Stimulated activated CD4-positive, alpha-beta T cell treated with anti-CD3 and anti-CD28 coated beads, Interleukin-4, amount 100 ng/mL, for 1 hour (primary cell): ENCODE measurements at regions not wholly inside any gene's neighbourhood (a gene's known extent, or its start where the extent isn't known, plus 50 kb on each side); places are given as distances from the start of the nearest gene placed in this dataset.

Experiments used
- DNase-seq: peaks from one replicate; pipeline ENCODE4 v3.0.0-alpha.2; 2020

DNA sequence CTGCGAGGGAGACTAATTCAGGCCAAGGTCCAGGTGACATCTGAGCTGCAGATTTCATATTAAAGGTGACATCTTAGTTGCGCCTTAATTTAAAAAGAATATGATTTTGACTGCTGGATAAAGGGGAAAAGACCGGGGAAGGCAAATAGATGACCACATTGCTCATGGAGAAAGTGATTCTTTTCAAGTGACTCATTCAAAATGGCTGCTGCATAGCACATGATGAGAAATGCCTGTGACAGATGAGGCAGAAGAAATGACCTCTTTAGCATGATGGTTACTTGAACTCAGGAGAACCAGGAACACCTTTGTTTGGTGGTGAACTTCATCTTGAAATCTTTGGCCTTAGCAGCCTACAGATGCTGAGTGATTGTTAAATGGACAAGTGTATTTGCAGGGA lies 385.8 kb upstream of the TRIB2 start:
- no peak for DNase-seq

DNA sequence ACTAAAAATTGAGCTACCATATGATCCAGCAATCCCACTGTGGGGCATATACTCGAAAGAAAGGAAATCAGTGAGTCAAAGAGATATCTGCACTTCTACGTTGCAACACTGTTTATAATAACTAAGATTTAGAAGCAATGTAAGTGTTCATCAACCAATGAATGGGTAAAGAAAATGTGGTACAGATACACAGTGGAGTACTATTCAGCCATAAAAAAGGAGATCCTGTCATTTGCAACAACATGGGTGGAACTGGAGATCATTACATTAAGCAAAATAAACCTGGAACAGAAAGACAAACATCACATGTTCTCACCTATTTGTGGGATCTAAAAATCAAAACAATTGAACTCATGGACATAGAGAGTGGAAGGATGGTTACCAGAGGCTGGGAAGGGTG lies 385.0 kb upstream of the TRIB2 start:
- DNase-seq = no peak

DNA sequence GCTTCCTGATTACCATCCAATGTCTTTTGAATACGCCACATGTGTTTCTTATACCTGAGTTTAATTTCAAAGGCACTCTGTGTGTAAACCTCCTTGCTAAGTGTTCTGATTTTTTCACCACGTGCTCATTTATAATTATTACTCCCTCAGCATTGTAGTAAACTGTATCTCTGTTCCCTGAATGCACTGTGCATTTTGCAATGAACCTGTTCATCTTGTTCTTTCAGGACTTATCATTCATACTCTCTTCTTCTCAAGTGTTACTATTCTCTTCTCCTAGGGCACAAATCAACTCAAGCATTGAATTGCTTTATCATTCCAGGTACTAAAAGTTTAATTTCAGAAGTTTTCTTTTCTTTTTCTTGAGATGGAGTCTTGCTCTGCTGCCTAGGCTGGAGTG lies 383.4 kb upstream of the TRIB2 start:
- DNase-seq = no peak

GRCh38 chr2:12334412-12334966 lies 382.2 kb upstream of the TRIB2 start:
- DNase-seq = no peak

- DNase-seq = no peak
These were observed 381.6 kb upstream of the TRIB2 start for GRCh38 chr2:12335131-12335530.

DNA sequence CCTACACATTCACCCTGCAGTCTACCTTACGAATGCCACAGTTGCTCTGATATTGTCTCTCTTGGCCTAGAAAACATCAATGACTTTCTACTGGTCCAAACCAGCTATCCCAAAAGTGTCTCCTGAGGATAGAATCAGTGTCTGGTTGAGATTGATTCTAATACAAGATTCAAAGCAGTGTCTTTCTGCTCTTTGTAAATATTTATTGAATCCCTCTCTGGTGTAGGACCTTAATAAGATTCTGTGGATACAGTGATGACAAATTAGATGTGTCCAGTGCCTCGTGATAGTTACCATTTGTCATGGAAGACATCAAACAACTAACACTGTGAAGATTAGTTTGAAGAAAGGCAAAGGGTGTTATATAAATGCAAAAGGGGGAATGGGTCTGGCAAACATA lies 380.7 kb upstream of the TRIB2 start:
- DNase-seq = no peak

GRCh38 chr2:12338946-12339697 lies 377.6 kb upstream of the TRIB2 start:
- no peak for DNase-seq

GRCh38 chr2:12340164-12340563 lies 376.6 kb upstream of the TRIB2 start:
- DNase-seq = no peak

- DNase-seq = no peak
These were observed 375.5 kb upstream of the TRIB2 start for GRCh38 chr2:12341215-12341614.

DNA sequence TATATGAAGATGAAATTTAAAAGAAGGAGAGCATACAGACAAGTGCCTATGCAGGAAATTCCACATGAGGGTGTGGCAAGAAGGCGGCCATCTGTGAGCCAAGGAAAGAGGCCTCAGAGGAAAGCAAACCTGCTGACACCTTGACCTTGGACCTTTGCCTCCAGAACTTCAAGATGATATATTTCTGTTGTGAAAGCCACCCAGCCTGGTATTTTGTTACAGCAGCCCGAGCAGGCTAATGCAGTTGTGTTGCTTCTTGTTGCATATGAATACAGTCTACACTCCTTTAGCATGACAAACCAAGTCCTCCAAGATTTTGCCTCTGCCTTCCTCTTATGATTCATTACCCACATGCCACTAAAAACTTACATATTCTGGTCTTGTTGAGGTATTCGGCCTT lies 374.8 kb upstream of the TRIB2 start:
- DNase-seq = no peak

GRCh38 chr2:12343141-12343540 lies 373.6 kb upstream of the TRIB2 start:
- DNase-seq = no peak

GRCh38 chr2:12347066-12347493 lies 369.7 kb upstream of the TRIB2 start:
- DNase-seq = no peak

- DNase-seq = no peak
These were observed 368.5 kb upstream of the TRIB2 start for GRCh38 chr2:12348216-12348615.

- no peak for DNase-seq
These were observed 365.9 kb upstream of the TRIB2 start for GRCh38 chr2:12350821-12351220.

DNA sequence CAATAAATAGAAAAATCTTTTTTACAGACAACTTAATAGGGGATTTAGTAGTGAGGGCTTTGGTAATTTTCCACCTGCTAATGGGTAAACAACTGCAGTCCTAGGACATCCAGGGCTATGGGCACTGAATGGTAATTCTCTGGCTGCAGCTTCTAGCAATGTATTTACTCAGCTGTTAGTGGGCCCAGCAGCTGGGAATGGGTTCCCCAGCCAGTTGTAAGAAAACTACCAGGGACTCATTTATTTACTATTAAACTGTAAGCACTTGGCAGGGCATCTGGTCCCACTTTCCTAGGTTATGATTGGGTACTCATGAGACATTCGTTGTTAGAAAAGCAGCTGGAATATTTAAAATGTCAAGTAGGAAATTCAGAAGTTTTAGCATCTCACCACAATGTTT lies 363.8 kb upstream of the TRIB2 start:
- DNase-seq = no peak

GRCh38 chr2:12361506-12361905 lies 355.2 kb upstream of the TRIB2 start:
- no peak for DNase-seq

DNA sequence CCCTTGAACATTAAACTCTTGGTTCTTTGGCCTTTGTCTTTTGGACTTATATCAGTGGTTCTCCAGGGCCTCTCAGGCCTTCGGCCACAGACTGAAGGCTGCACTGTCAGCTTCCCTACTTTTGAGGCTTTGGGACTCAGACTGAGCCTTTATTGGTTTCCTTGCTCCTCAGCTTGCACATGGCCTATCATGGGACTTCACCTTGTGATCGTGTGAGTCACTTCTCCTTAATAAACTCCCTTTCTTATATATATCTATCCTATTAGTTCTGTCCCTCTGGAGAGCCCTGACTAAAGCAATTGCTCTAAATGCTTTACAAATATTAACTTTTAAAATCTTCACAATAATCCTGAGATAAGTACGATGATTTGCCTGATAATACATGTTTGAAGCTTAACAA lies 353.6 kb upstream of the TRIB2 start:
- DNase-seq = no peak

DNA sequence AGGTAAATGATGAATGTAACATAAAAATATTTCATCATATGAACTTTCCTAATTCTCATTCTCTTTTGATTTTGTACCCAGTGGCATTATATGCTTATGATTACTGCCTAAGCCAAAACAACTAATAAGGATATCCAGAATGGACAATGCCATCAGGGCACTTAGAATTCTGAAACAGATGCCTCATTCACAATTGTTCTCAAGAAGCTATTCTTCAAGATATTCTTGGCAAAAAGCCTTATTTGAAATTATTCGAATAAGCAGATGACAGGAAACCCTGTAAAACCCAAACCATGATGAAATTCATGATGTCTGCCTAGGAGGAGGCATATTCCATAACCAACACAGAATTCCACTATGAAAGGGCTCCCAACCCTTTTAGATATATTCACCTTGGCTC lies 353.2 kb upstream of the TRIB2 start:
- DNase-seq = no peak

DNA sequence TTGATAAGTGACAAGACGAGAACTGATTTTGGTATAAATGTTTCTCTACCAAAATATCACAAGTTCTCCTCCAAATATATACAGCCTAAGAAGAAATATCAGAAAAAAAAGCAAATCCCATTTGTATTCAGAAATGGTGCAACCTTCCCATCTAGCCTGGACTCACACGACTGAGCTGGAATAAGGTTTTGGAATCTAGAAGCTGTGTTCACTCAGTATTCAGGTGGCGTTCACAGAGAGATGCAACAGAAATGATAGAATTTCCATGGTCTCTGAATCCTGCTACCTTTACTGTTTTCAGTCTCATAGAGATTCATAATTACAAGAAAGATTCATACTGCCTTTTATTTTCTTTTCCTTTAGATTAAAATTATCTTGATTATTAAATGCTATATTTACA lies 347.2 kb upstream of the TRIB2 start:
- DNase-seq = no peak

DNA sequence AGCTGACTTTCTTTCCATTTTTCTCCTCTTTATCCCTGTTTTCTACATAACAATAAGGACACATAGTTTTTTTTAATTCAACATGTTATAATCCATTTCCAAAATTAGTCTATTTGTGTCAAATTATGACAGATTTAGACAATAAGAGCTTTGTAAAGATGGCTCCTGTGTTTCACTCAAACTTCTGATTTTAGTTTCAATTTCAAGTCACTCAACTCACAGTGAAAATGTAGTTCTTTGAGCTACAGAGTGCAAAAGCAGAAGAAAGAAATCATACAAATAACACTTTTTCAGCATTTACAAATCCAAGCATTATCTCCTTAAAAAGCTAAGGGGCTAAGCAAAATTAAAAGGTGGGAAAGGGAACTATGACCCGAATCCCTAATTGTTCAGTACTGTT lies 340.7 kb upstream of the TRIB2 start:
- no peak for DNase-seq

DNA sequence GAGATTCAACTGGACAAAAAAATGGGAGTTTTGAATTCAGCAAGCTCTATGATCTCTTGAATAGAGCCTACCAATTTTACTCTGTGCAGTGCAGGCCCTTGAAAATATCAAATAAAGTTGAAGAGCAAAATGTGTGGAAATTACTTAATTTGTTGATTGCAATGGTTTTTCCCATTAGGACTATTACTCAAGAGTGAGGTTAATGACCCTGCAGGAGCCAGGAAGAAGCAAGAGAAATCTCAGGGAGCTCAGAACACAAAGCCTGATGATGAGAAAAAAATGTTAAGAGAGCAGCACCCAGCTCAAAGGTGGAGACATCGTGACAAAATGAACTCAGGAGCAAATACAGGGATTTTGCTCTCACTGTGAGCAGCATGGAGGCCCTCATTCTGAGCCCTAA lies 337.6 kb upstream of the TRIB2 start:
- DNase-seq = no peak

DNA sequence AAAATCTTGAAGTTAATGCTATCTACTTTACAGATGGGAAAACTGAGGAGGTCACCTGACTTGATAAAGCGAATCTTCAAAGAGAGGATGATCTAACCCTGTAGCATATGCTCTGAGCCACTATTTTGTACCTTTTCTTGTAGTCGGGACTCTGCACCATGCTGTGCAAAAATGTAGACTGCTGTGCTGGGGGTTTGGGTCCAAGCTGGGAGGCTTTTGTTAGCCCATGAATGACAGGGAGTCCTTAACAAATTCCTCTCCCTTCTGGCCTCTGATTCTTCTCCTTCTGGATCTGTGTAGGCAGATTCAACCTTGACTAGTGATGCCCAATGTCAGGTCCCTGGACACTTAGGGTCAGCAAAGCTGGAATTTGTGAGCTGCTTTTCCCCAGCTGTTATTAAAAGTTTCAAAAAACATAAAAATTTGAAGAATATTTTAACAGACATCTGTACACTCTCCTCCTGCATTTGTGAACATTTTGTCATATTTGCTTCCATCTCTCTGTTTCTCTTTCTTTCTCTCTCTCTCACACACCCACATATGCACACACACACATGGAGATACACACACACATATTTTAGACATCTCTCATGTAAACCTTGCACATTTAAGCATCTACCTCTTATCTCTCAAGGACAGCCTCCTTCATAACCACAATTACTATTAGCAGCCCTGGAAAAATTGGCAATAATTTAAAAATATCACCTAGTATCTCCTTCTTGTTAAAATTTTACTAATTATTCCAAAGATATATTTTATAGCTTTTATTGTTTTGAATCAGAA lies 335.0 kb upstream of the TRIB2 start:
- no peak for DNase-seq

DNA sequence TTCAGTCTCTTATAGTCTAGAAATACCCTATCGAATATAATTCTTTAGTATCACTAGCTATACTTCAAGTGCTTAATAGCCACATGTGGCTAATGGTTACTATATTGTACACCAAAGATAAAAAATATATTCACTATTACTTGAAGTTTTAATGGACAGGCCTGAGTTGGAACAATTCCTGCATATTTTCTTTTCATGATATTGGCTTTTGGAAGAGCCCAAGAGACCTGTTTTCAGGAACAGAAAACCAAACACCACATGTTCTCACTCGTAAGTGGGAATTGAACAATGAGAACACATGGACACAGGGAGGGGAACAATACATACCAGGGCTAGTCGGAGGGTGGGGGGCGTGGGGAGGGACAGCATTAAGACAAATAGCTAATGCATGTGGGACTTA lies 334.4 kb upstream of the TRIB2 start:
- DNase-seq = no peak

GRCh38 chr2:12389344-12390045 lies 327.2 kb upstream of the TRIB2 start:
- no peak for DNase-seq
